HUES6 (cell line): ENCODE measurements at regions not wholly inside any gene's neighbourhood (a gene's known extent, or its start where the extent isn't known, plus 50 kb on each side); places are given as distances from the start of the nearest gene placed in this dataset.
"Not testable (repeated sequence)": the region's sequence is repeated elsewhere in the genome, so short reads cannot be mapped to it uniquely, and the experiment has no call there.

Source experiments
- H3K27ac ChIP-seq: 2 replicates; pipeline ENCODE4 v1.7.0; 2013; ENCODE audit warnings: low read depth, mild to moderate bottlenecking, low read length, inconsistent platforms
- H3K27me3 ChIP-seq: 2 replicates; pipeline ENCODE4 v1.6.1; 2013; ENCODE audit warnings: low read length; ENCODE audit not compliant: control insufficient read depth, insufficient read depth
- H3K36me3 ChIP-seq: 2 replicates; pipeline ENCODE4 v1.6.1; 2013; ENCODE audit warnings: low read length; ENCODE audit not compliant: control insufficient read depth, insufficient read depth
- H3K4me1 ChIP-seq: 2 replicates; pipeline ENCODE4 v1.6.1; 2013; ENCODE audit warnings: low read length; ENCODE audit not compliant: control insufficient read depth, insufficient read depth
- H3K4me3 ChIP-seq: 2 replicates; pipeline ENCODE4 v1.5.1; 2013; ENCODE audit warnings: low read depth, low read length
- H3K9ac ChIP-seq: one replicate; pipeline ENCODE4 v1.6.1; 2013; ENCODE audit warnings: mild to moderate bottlenecking, low read length
- H3K9me3 ChIP-seq: 2 replicates; pipeline ENCODE4 v1.6.1; 2013; ENCODE audit warnings: low read depth, low read length; ENCODE audit not compliant: control insufficient read depth, insufficient read depth

DNA sequence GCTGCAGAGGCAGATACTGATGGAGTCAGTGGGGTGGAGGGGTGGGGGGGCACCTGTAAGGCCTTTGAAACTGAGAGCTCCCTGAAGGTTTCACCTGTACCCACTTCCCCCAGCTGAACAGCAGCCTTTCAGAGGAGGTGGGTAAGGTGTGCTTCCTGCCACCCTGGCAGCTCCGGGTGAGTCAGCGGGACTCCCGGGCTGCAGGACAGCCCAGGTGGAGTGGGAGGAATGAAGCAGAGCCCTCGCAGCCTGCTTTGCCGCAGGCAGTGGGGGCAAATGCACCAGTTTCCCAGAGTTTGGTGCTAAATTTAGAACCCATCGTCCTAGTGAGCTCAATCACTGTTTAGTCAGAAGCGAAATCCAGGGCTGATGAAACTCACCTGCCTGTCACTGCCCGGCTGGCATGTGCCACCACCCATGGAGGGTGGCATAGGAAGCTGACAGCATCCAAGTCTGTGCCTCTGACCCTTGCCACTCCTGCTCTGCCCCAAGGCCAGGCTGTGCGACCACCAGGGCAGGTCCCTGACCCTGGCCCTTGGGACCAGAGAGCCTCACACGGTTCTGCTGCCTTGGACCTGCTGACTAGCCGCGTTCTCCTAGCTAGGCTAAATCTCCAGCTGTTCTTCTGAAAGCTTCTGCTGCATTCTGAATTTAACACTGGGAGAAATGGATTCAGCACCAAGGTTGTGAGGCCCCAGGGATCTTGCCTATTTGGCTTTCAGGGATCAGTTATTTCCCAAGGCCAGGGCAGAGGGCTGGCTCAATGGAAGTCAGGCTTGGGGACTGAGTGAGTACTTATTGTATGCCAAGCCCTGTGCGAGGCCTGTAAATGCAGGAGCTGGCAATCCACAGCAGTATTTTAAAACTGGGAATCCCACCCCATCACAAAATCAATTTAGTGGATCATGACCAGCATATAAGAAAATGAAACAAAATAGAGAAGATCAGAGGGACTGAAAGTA lies 67.3 kb upstream of the RASGRF1 start:
- Histone ChIP-seq H3K27me3 (no peaks in the 10 kb centered on the region), H3K9ac (no peak overlapping the region), H3K9me3 (no peaks in the 10 kb centered on the region), H3K4me1 (peaks cover 7% of the 10 kb centered on the region), H3K27ac (no peak overlapping the region), H3K4me3 (no peak overlapping the region), H3K36me3 (no peaks in the 10 kb centered on the region)

GRCh38 chr15:79156704-79157375 lies 66.3 kb upstream of the RASGRF1 start:
- Histone ChIP-seq H3K27ac (no peak overlapping the region), H3K4me3 (no peak overlapping the region), H3K27me3 (no peaks in the 10 kb centered on the region), H3K9me3 (no peaks in the 10 kb centered on the region), H3K36me3 (no peaks in the 10 kb centered on the region), H3K9ac (no peak overlapping the region), H3K4me1 (peaks cover 7% of the 10 kb centered on the region)

GRCh38 chr15:79154483-79155135 lies 64.0 kb upstream of the RASGRF1 start:
- Histone ChIP-seq H3K9me3 (peaks cover 8% of the 10 kb centered on the region), H3K9ac (no peak overlapping the region), H3K36me3 (no peaks in the 10 kb centered on the region), H3K4me1 (peaks cover 7% of the 10 kb centered on the region), H3K27me3 (no peaks in the 10 kb centered on the region), H3K27ac (no peak overlapping the region), H3K4me3 (no peak overlapping the region)

GRCh38 chr15:79144290-79144689 lies 53.7 kb upstream of the RASGRF1 start:
- H3K36me3 ChIP-seq, H3K27me3 ChIP-seq, H3K27ac ChIP-seq, H3K9ac ChIP-seq, H3K4me3 ChIP-seq, H3K4me1 ChIP-seq: not testable (repeated sequence)
- H3K9me3 ChIP-seq = peaks cover 67% of the 10 kb centered on the region

DNA sequence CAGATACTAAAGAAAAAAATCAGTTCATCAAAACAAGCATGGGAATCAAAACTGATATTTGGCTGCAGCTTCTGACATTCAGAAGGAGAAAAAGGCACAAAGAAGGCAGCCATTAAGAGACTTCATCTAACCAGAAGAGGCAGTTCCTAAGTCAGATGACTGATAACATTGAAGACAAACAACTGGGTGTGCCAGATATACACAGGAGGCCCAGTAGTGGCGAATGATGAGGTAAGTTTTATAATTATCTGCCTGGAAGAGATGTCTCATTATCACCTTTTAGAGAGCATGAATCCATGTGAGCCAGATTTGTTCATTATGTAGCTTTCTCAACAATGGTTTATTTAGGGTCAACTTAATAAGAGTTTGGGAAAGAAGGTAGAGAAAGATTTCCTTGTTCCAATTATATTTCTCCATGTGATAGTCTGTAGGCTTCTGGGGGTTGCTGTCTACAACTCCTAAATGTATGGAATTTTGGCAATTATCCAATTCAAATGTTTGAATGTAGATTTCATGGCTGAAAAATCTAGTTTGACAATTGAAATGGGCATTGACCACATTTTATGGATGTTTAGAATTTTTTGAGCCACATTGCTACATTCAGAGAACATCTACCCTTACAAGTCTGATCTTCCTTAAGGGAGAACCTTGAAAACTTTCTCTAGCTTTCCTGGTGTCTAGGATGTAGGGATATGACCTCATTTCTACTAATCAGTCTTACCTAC lies 50.4 kb upstream of the RASGRF1 start:
- Histone ChIP-seq H3K36me3 (no peaks in the 10 kb centered on the region), H3K27me3 (no peaks in the 10 kb centered on the region), H3K4me3 (no peak overlapping the region), H3K9me3 (peaks cover 39% of the 10 kb centered on the region), H3K4me1 (peaks cover 12% of the 10 kb centered on the region), H3K27ac (no peak overlapping the region), H3K9ac (no peak overlapping the region)
